SK-N-SH (cell line): ENCODE measurements at regions not wholly inside any gene's neighbourhood (a gene's known extent, or its start where the extent isn't known, plus 50 kb on each side); places are given as distances from the start of the nearest gene placed in this dataset.

Source experiments
- CTCF ChIP-seq: fragments of 200-600 bp; sonication (generic); IDR thresholded peaks from 2 replicates; pipeline ENCODE4 v1.6.1; 2017; ENCODE audit warnings: antibody characterized with exemption, mild to moderate bottlenecking, moderate library complexity
- ELF1 ChIP-seq: IDR thresholded peaks from 2 replicates; pipeline ENCODE4 v1.4.0; 2012
- EZH2phosphoT487 ChIP-seq: fragments of 200-600 bp; sonication (generic); IDR thresholded peaks from 2 replicates; pipeline ENCODE4 v1.6.1; 2017; ENCODE audit warnings: low read depth, mixed run types, mild to moderate bottlenecking, antibody characterized with exemption, moderate library complexity, borderline replicate concordance
- FOXM1 ChIP-seq: IDR thresholded peaks from 2 replicates; pipeline ENCODE4 v1.4.0; 2012; ENCODE audit warnings: low read depth, mild to moderate bottlenecking
- GABPA ChIP-seq: IDR thresholded peaks from 2 replicates; pipeline ENCODE4 v1.4.0; 2012; ENCODE audit warnings: low read depth, mild to moderate bottlenecking
- JUND ChIP-seq: IDR thresholded peaks from 2 replicates; pipeline ENCODE4 v1.4.0; 2012
- MAX ChIP-seq: IDR thresholded peaks from 2 replicates; pipeline ENCODE4 v1.4.0; 2012; ENCODE audit warnings: low read depth
- MXI1 ChIP-seq: IDR thresholded peaks from 2 replicates; pipeline ENCODE4 v1.6.1; 2012; ENCODE audit warnings: mild to moderate bottlenecking, low read depth, low read length, improper control_type of control experiment
- NFIC ChIP-seq: IDR thresholded peaks from 2 replicates; pipeline ENCODE4 v1.4.0; 2012; ENCODE audit warnings: borderline replicate concordance
- POLR2AphosphoS5 ChIP-seq: IDR thresholded peaks from 2 replicates; pipeline ENCODE4 v1.6.1; 2012; ENCODE audit warnings: low read depth, low read length
- RCOR1 ChIP-seq: fragments of 150-350 bp; IDR thresholded peaks from 2 replicates; pipeline ENCODE4 v1.6.1; 2017; ENCODE audit warnings: antibody characterized with exemption, low read length
- SIN3A ChIP-seq: IDR thresholded peaks from 2 replicates; pipeline ENCODE4 v1.6.1; 2012; ENCODE audit warnings: low read depth, mild to moderate bottlenecking, low read length, moderate library complexity, borderline replicate concordance

- TF ChIP-seq MAX (no peak), NFIC (no peak), CTCF (no peak), GABPA (no peak), JUND (no peak), POLR2AphosphoS5 (no peak), ELF1 (no peak), EZH2phosphoT487 (no peak), SIN3A (no peak), RCOR1 (no peak), MXI1 (no peak), FOXM1 (no peak)
Measured at GRCh38 chr4:34194585-34194984, 2049.7 kb downstream of the ARAP2 start.
